OCI-LY1 (cell line): ENCODE measurements at regions not wholly inside any gene's neighbourhood (a gene's known extent, or its start where the extent isn't known, plus 50 kb on each side); places are given as distances from the start of the nearest gene placed in this dataset.

Experiments used
- H2AFZ ChIP-seq: fragments of 200-600 bp; sonication (generic), shearing (Covaris generic); 2 replicates; pipeline ENCODE4 v1.6.0; 2014; ENCODE audit warnings: antibody characterized with exemption, mild to moderate bottlenecking, low read length
- H3F3A ChIP-seq: fragments of 200-600 bp; sonication (generic), shearing (Covaris generic); 2 replicates; pipeline ENCODE4 v1.6.0; 2014; ENCODE audit warnings: mild to moderate bottlenecking, antibody characterized with exemption, low read length, moderate library complexity; ENCODE audit not compliant: insufficient read depth
- H3K27ac ChIP-seq: fragments of 200-600 bp; sonication (generic); 2 replicates; pipeline ENCODE4 v1.5.1; 2014; ENCODE audit warnings: low read length, mixed run types, mild to moderate bottlenecking, low read depth; ENCODE audit not compliant: poor library complexity, severe bottlenecking
- H3K27me3 ChIP-seq: fragments of 200-600 bp; sonication (generic); 2 replicates; pipeline ENCODE4 v1.6.0; 2014; ENCODE audit warnings: antibody characterized with exemption, mild to moderate bottlenecking, low read length, moderate library complexity; ENCODE audit not compliant: insufficient read depth
- H3K36me3 ChIP-seq: fragments of 200-600 bp; sonication (generic); 2 replicates; pipeline ENCODE4 v1.6.1; 2014; ENCODE audit warnings: mild to moderate bottlenecking, antibody characterized with exemption, low read length, moderate library complexity, mixed read lengths; ENCODE audit not compliant: insufficient read depth
- H3K4me1 ChIP-seq: fragments of 200-600 bp; sonication (generic); 2 replicates; pipeline ENCODE4 v1.5.1; 2014; ENCODE audit warnings: mild to moderate bottlenecking, low read length, moderate library complexity; ENCODE audit not compliant: insufficient read depth, severe bottlenecking
- H3K4me2 ChIP-seq: fragments of 200-600 bp; sonication (generic), shearing (Covaris generic); 2 replicates; pipeline ENCODE4 v1.6.1; 2014; ENCODE audit warnings: low read length
- H3K4me3 ChIP-seq: fragments of 200-600 bp; sonication (generic); 2 replicates; pipeline ENCODE4 v1.5.1; 2014; ENCODE audit warnings: low read length, low read depth, mild to moderate bottlenecking, mixed read lengths; ENCODE audit not compliant: poor library complexity, severe bottlenecking
- H3K79me2 ChIP-seq: fragments of 200-600 bp; shearing (Covaris generic); 2 replicates; pipeline ENCODE4 v1.6.1; 2016; ENCODE audit warnings: mixed run types, low read length, mixed read lengths; ENCODE audit not compliant: insufficient read depth
- H3K9ac ChIP-seq: fragments of 200-600 bp; sonication (generic), shearing (Covaris generic); 2 replicates; pipeline ENCODE4 v1.6.1; 2014; ENCODE audit warnings: mild to moderate bottlenecking, low read length, mixed read lengths
- H3K9me2 ChIP-seq: fragments of 200-600 bp; sonication (generic), shearing (Covaris generic); 2 replicates; pipeline ENCODE4 v1.6.1; 2014; ENCODE audit warnings: low read depth, mild to moderate bottlenecking, low read length, mixed read lengths
- H3K9me3 ChIP-seq: fragments of 200-600 bp; shearing (Covaris generic); 2 replicates; pipeline ENCODE4 v1.6.1; 2014; ENCODE audit warnings: low read length, mixed read lengths
- H4K20me1 ChIP-seq: fragments of 200-600 bp; sonication (generic), shearing (Covaris generic); 2 replicates; pipeline ENCODE4 v1.6.0; 2016; ENCODE audit warnings: mild to moderate bottlenecking, low read length; ENCODE audit not compliant: insufficient read depth
- CTCF ChIP-seq: fragments of 200-600 bp; sonication (generic), shearing (Covaris generic); IDR thresholded peaks from 2 replicates; pipeline ENCODE4 v1.5.1; 2017; ENCODE audit warnings: mild to moderate bottlenecking, antibody characterized with exemption, low read length, moderate library complexity, mixed read lengths
- EZH2 ChIP-seq: fragments of 200-600 bp; sonication (generic), shearing (Covaris generic); IDR thresholded peaks from 2 replicates; pipeline ENCODE4 v1.8.0; 2017; ENCODE audit warnings: borderline replicate concordance, mixed run types, mild to moderate bottlenecking, antibody characterized with exemption, low read length, moderate library complexity, mixed read lengths

GRCh38 chr13:88461272-88462009 is 790.3 kb downstream of the SLITRK5 start:
- TF ChIP-seq EZH2: no peak
- TF ChIP-seq CTCF: no peak
- H3K79me2 ChIP-seq: no peaks in the 10 kb centered on the region
- no peaks in the 10 kb centered on the region for H3K4me1 ChIP-seq
- no peaks in the 10 kb centered on the region for H3K36me3 ChIP-seq
- H3K9me2 ChIP-seq: no peaks in the 10 kb centered on the region
- H2AFZ ChIP-seq: no peak overlapping the region
- no peak overlapping the region for H3K4me2 ChIP-seq
- no peaks in the 10 kb centered on the region for H3K9me3 ChIP-seq
- H4K20me1 ChIP-seq: no peaks in the 10 kb centered on the region
- H3K27me3 ChIP-seq: no peaks in the 10 kb centered on the region
- no peak overlapping the region for H3K9ac ChIP-seq
- no peaks in the 10 kb centered on the region for H3F3A ChIP-seq
- no peak overlapping the region for H3K4me3 ChIP-seq
- no peak overlapping the region for H3K27ac ChIP-seq

DNA sequence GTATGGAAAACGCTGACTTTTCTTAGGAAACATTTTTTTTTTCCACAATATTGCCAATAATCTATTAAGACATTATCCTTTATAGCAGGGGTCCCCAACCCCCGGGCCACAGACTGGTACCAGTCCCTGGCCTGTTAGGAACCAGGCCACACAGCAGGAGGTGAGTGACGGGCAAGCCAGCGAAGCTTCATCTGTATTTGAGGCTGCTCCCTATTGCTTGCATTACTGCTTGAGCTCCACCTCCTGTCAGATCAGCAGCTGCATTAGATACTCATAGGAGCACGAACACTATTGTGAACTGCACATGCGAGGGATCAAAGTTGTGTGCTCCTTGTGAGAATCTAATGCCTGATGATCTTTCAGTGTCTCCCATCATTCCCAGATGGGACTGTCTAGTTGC is 793.7 kb downstream of the SLITRK5 start:
- no peak overlapping the region for H3K9ac ChIP-seq
- H4K20me1 ChIP-seq: no peaks in the 10 kb centered on the region
- no peaks in the 10 kb centered on the region for H3K9me3 ChIP-seq
- H3K4me3 ChIP-seq: no peak overlapping the region
- H2AFZ ChIP-seq: no peak overlapping the region
- no peaks in the 10 kb centered on the region for H3K9me2 ChIP-seq
- H3K27ac ChIP-seq: no peak overlapping the region
- no peaks in the 10 kb centered on the region for H3K27me3 ChIP-seq
- H3K36me3 ChIP-seq: no peaks in the 10 kb centered on the region
- H3K4me1 ChIP-seq: no peaks in the 10 kb centered on the region
- H3K4me2 ChIP-seq: no peak overlapping the region
- TF ChIP-seq EZH2 (no peak), CTCF (no peak)
- H3K79me2 ChIP-seq: no peaks in the 10 kb centered on the region
- H3F3A ChIP-seq: no peaks in the 10 kb centered on the region

DNA sequence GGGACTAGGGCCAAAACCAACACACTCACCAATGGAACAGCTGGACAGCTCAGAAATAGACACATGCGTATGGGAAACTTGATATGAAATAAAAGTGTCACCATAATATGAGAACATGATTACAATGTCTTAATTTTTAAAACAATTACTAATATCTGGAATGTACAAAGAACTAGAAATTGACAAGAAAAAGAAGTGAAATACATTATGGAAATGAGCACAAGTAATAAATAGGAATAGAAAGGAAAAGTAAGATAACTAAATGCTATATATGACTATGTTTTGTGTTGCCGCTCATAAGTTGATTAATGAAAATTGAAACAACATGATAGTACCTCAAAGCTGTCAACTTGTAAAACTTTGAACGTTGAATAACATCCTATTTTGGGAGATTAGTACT is 801.1 kb downstream of the SLITRK5 start:
- no peaks in the 10 kb centered on the region for H3K9me2 ChIP-seq
- no peak overlapping the region for H3K9ac ChIP-seq
- no peaks in the 10 kb centered on the region for H3K79me2 ChIP-seq
- H3K27me3 ChIP-seq: no peaks in the 10 kb centered on the region
- H4K20me1 ChIP-seq: no peaks in the 10 kb centered on the region
- no peak overlapping the region for H3K4me2 ChIP-seq
- no peak overlapping the region for H2AFZ ChIP-seq
- H3K36me3 ChIP-seq: no peaks in the 10 kb centered on the region
- H3K9me3 ChIP-seq: no peaks in the 10 kb centered on the region
- TF ChIP-seq EZH2 (no peak), CTCF (no peak)
- H3K4me1 ChIP-seq: no peaks in the 10 kb centered on the region
- no peak overlapping the region for H3K4me3 ChIP-seq
- H3F3A ChIP-seq: no peaks in the 10 kb centered on the region
- no peak overlapping the region for H3K27ac ChIP-seq
